HepG2 (cell line): ENCODE measurements at regions not wholly inside any gene's neighbourhood (a gene's known extent, or its start where the extent isn't known, plus 50 kb on each side); places are given as distances from the start of the nearest gene placed in this dataset.

Source experiments
- ATAC-seq: fragments of 200-7000 bp; cut with Tn5 transposase; 3 replicates; pipeline ENCODE4 v1.9.1; 2020; ENCODE audit warnings: mild to moderate bottlenecking, moderate library complexity
- BruUV-seq: library from RNA; stranded (reverse); fragments of 400-500 nt; replicated peaks from 2 replicates; lab custom pipeline; 2021; lab: Mats Ljungman, UMichigan
- CTCF ChIA-PET: fragments of 300-600 bp; formaldehyde crosslinking; extraction: SDS; loops from one replicate; lab custom pipeline; 2021; ENCODE audit warnings: low total read pairs, inconsistent platforms, low intra/inter-chr PET ratio; lab: Yijun Ruan, JAX
- POLR2A ChIA-PET: fragments of 350-600 bp; sonication (Branson Sonifier 250); formaldehyde crosslinking; loops from one replicate; lab custom pipeline; 2020; ENCODE audit warnings: antibody characterized with exemption, inconsistent platforms; lab: Yijun Ruan, JAX
- DNase-seq: peaks from one replicate; pipeline ENCODE4 v3.0.0-alpha.2; 2015; ENCODE audit warnings: low spot score
- FAIRE-seq: peaks from 3 replicates; lab custom pipeline; 2011; peaks lifted over from hg19 to GRCh38; lab: Jason Lieb, UNC
- H2AFZ ChIP-seq: one replicate; pipeline ENCODE4 v1.6.1; 2011; ENCODE audit warnings: low read length, inconsistent platforms
- H3K27ac ChIP-seq: fragments of 300-600 bp; 3 replicates; pipeline ENCODE4 v1.8.0; 2011; ENCODE audit warnings: mixed run types, mild to moderate bottlenecking, mixed read lengths, low read length, inconsistent platforms; ENCODE audit not compliant: insufficient read depth; ENCODE audit errors: extremely low read length
- H3K27me3 ChIP-seq, 2 experiments: fragments of 200-600 bp in 1 of 2; 2 replicates in 1 of 2; 3 replicates in 1 of 2; pipeline versions ENCODE4 v1.6.0 to v1.8.0; 2011; ENCODE audit warnings: low read length in 2 of 2, mild to moderate bottlenecking in 2 of 2, moderate library complexity in 2 of 2, inconsistent platforms in 1 of 2; ENCODE audit not compliant: insufficient read depth in 2 of 2, control insufficient read depth in 1 of 2
- H3K36me3 ChIP-seq, 2 experiments: fragments of 200-600 bp in 1 of 2; replicated peaks in 1 of 2; 2 replicates in 1 of 2; 3 replicates in 1 of 2; pipeline versions ENCODE4 v1.5.1 to v1.8.0; 2011; ENCODE audit warnings: low read length in 2 of 2, inconsistent platforms in 1 of 2; ENCODE audit not compliant: insufficient read depth in 2 of 2, control insufficient read depth in 1 of 2
- H3K4me1 ChIP-seq: 2 replicates; pipeline ENCODE4 v1.5.1; 2012; ENCODE audit warnings: low read length, inconsistent platforms; ENCODE audit not compliant: insufficient read depth
- H3K4me2 ChIP-seq: 2 replicates; pipeline ENCODE4 v1.6.0; 2011; ENCODE audit warnings: low read depth, low read length, inconsistent platforms
- H3K4me3 ChIP-seq, 3 experiments: fragments of 200-600 bp in 1 of 3; sonication (generic), shearing (Covaris generic) in 1 of 3; replicated peaks in 1 of 3; 2 replicates each; pipeline ENCODE4 v1.5.1; 2011 to 2016; ENCODE audit warnings: low read length in 3 of 3, inconsistent platforms in 2 of 3, low read depth in 2 of 3, mild to moderate bottlenecking in 2 of 3, control low read depth in 1 of 3, mixed read lengths in 1 of 3; ENCODE audit not compliant: insufficient read depth in 1 of 3
- H3K79me2 ChIP-seq: one replicate; pipeline ENCODE4 v1.6.1; 2011; ENCODE audit warnings: low read length, inconsistent platforms; ENCODE audit not compliant: insufficient read depth
- H3K9ac ChIP-seq: 2 replicates; pipeline ENCODE4 v1.6.0; 2011; ENCODE audit warnings: mild to moderate bottlenecking, low read depth, low read length, inconsistent platforms; ENCODE audit not compliant: insufficient read depth
- H3K9me3 ChIP-seq: 2 replicates; pipeline ENCODE4 v1.5.1; 2012; ENCODE audit warnings: mild to moderate bottlenecking, low read length
- H4K20me1 ChIP-seq: 2 replicates; pipeline ENCODE4 v1.6.0; 2011; ENCODE audit warnings: inconsistent platforms, mild to moderate bottlenecking, low read length, moderate library complexity; ENCODE audit not compliant: insufficient read depth
- HNF4G ChIP-seq, 2 experiments: sonication (generic) in 1 of 2; formaldehyde crosslinking in 1 of 2; IDR thresholded peaks; 2 replicates each; pipeline versions ENCODE4 v1.4.0 to v1.6.1; 2011 to 2020; ENCODE audit warnings: borderline replicate concordance in 2 of 2, low read depth in 2 of 2, mild to moderate bottlenecking in 2 of 2, low read length in 1 of 2, missing genetic modification reagents in 1 of 2, moderate library complexity in 1 of 2
- MXI1 ChIP-seq: IDR thresholded peaks from 3 replicates; pipeline ENCODE4 v1.6.1; 2012; ENCODE audit warnings: low read depth, low read length, inconsistent platforms, borderline replicate concordance
- ZKSCAN1 ChIP-seq: fragments of 150-350 bp; IDR thresholded peaks from 2 replicates; pipeline ENCODE4 v1.6.1; 2014; ENCODE audit warnings: low read length
- ZNF367 ChIP-seq: sonication (generic); formaldehyde crosslinking; IDR thresholded peaks from 2 replicates; pipeline ENCODE4 v1.4.0; 2020; ENCODE audit warnings: missing genetic modification reagents, borderline replicate concordance
- WGBS: methylation state at CpG from one replicate; pipeline ENCODE4 v1.1.6; 2017; ENCODE audit warnings: low lambda C conversion rate; 5-methylcytosine and 5-hydroxymethylcytosine counted together
- in situ Hi-C: cut with HindIII; loops from 2 replicates; pipeline ENCODE4 v1.10.0; 2017; ENCODE audit warnings: low pct_unique_long_range_greater_than_20kb; ENCODE audit not compliant: extremely low pct_ligation_motif_present
- intact Hi-C: fragments of 100-400 bp; cut with micrococcal nuclease; formaldehyde crosslinking; loops from one replicate; pipeline ENCODE4 v1.10.0; 2022; ENCODE audit not compliant: unreplicated experiment
- TF ChIP-seq, protein P1 (sequence below): sonication (generic); formaldehyde crosslinking; IDR thresholded peaks from 2 replicates; pipeline ENCODE4 v1.8.1; 2023; ENCODE audit warnings: mild to moderate bottlenecking, missing genetic modification reagents, borderline replicate concordance
- TF ChIP-seq, protein P2 (sequence below): sonication (generic); formaldehyde crosslinking; IDR thresholded peaks from 2 replicates; pipeline ENCODE4 v1.4.0; 2020; ENCODE audit warnings: missing genetic modification reagents

DNA sequence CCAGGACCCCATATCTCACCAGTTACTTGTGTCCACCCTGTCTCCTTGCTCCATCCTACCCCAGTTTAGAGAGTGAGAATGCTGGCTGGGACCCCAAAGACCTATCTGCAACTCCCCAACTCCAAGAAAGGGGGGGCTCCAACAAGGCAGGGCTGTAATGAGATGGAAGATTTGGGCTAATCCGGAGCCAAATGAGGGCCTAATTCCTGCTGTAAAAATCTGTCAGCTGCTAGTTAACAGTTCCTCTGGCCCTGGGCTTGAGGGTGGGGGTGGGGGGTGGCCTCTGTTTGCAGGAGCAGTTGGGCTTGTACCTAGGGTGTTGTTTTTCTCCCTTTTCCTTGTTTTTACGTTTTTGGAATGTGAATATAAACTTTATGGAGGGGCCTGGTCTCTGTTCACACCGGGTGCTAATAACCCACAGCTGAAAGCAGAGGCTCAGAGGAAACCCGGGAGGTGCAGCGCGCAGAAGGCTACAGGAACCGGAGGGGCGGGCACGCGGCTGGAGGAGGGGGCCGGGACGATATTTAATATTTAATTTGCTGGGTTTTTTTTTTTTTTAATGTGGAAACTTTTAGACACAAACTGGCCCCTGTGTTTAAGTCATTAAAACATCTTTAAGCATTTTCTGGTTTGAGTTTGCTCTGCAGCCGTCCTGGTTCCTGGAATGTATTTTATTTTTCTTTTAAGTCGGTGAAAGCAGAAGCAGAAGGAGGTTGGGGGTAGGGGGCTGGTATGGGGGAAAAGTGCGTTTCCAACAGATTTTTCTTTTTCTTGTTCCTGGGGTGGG lies 70.7 kb downstream of the NCR2 start:
- CTCF ChIA-PET, result no interaction called here
- intact Hi-C loops, result no loop called here
- Histone ChIP-seq H3K4me3 (no peak overlapping the region), H4K20me1 (no peaks in the 10 kb centered on the region), H3K4me2 (no peak overlapping the region), H3K4me1 (no peaks in the 10 kb centered on the region), H3K9ac (no peak overlapping the region), H3K79me2 (no peaks in the 10 kb centered on the region), H3K9me3 (no peaks in the 10 kb centered on the region), H2AFZ (no peak overlapping the region), H3K36me3 (no peaks in the 10 kb centered on the region), H3K27me3 (peaks cover 7 to 52% of the 10 kb centered on the region in 2 experiments; a peak in 4 of 5 replicates), H3K27ac (no peak overlapping the region)
- BruUV-seq, result no TSS peak
- FAIRE-seq (no peak), DNase-seq (no peak), ATAC-seq (no peak)
- 51% methylated on average over 15 of the region's 15 CpGs for WGBS
- POLR2A ChIA-PET, result no interaction called here
- in situ Hi-C loops, result no loop called here
- TF ChIP-seq, protein P1, sequence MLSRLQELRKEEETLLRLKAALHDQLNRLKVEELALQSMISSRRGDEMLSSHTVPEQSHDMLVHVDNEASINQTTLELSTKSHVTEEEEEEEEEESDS (CRISPR knock-in tag), result no peak
- TF ChIP-seq MXI1 (no peak), ZKSCAN1 (no peak), ZNF367 (CRISPR knock-in tag) (no peak)

DNA sequence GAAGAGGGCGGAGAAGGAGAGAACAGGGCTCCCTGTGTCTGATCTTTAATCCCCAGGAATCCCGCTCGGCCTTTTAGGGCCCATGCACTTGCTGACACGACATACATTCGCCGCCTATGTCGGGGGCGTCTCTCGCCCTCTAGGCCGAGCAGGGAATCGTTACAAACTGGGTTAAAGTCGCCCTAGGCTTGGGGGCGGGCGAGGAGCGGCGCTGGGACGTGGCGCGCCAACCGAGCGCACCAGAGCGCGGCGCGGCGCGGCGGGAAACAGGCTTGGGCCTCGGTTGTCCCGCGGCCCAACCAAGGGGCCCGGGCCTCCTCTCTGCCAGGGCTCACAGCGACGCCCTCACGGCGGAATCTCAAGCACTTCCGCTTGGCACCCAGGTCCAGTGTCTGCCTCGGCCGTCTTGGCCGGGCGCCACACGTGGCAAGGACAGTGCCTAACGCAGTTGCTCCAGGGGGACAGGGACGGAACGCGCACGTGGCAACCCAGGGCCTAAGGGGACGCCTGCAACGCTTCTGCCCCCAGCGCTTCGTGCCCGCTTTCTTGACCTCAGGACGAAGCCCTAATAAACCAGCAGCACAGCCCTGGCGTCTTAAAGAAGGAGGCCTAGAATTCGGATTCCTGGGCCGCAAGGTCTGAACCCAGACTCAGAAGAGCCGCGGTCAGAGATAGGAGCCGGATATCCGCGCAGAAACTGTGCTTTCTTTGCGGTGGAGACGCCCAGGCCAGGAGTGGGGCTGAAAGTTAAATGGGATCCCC lies 71.5 kb downstream of the NCR2 start:
- no peak overlapping the region for H3K4me3 ChIP-seq
- intact Hi-C loops, result no loop called here
- POLR2A ChIA-PET, result no interaction called here
- no peak overlapping the region for H2AFZ ChIP-seq
- no TSS peak for BruUV-seq
- no peak overlapping the region for H3K9ac ChIP-seq
- H3K4me1 ChIP-seq, result no peaks in the 10 kb centered on the region
- CTCF ChIA-PET, result no interaction called here
- no peaks in the 10 kb centered on the region for H3K36me3 ChIP-seq
- FAIRE-seq (no peak), DNase-seq (no peak), ATAC-seq (no peak)
- H3K27ac ChIP-seq, result no peak overlapping the region
- no peaks in the 10 kb centered on the region for H3K9me3 ChIP-seq
- no peaks in the 10 kb centered on the region for H4K20me1 ChIP-seq
- no peak overlapping the region for H3K4me2 ChIP-seq
- peaks cover 8 to 60% of the 10 kb centered on the region in 2 experiments; a peak in 4 of 5 replicates for H3K27me3 ChIP-seq
- H3K79me2 ChIP-seq, result no peaks in the 10 kb centered on the region
- 68% methylated on average over 51 of the region's 63 CpGs for WGBS
- in situ Hi-C loops, result no loop called here
- TF ChIP-seq HNF4G (IDR thresholded peaks at IDR 0.05; ENCODE audit: borderline replicate concordance, low read depth, low read length) (no peak), HNF4G (CRISPR knock-in tag; IDR thresholded peaks at IDR 0.05; ENCODE audit: borderline replicate concordance, low read depth) (no peak)
- TF ChIP-seq, protein P2, sequence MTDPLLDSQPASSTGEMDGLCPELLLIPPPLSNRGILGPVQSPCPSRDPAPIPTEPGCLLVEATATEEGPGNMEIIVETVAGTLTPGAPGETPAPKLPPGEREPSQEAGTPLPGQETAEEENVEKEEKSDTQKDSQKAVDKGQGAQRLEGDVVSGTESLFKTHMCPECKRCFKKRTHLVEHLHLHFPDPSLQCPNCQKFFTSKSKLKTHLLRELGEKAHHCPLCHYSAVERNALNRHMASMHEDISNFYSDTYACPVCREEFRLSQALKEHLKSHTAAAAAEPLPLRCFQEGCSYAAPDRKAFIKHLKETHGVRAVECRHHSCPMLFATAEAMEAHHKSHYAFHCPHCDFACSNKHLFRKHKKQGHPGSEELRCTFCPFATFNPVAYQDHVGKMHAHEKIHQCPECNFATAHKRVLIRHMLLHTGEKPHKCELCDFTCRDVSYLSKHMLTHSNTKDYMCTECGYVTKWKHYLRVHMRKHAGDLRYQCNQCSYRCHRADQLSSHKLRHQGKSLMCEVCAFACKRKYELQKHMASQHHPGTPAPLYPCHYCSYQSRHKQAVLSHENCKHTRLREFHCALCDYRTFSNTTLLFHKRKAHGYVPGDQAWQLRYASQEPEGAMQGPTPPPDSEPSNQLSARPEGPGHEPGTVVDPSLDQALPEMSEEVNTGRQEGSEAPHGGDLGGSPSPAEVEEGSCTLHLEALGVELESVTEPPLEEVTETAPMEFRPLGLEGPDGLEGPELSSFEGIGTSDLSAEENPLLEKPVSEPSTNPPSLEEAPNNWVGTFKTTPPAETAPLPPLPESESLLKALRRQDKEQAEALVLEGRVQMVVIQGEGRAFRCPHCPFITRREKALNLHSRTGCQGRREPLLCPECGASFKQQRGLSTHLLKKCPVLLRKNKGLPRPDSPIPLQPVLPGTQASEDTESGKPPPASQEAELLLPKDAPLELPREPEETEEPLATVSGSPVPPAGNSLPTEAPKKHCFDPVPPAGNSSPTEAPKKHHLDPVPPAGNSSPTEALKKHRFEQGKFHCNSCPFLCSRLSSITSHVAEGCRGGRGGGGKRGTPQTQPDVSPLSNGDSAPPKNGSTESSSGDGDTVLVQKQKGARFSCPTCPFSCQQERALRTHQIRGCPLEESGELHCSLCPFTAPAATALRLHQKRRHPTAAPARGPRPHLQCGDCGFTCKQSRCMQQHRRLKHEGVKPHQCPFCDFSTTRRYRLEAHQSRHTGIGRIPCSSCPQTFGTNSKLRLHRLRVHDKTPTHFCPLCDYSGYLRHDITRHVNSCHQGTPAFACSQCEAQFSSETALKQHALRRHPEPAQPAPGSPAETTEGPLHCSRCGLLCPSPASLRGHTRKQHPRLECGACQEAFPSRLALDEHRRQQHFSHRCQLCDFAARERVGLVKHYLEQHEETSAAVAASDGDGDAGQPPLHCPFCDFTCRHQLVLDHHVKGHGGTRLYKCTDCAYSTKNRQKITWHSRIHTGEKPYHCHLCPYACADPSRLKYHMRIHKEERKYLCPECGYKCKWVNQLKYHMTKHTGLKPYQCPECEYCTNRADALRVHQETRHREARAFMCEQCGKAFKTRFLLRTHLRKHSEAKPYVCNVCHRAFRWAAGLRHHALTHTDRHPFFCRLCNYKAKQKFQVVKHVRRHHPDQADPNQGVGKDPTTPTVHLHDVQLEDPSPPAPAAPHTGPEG, result no peak
